GM12872 (cell line): ENCODE measurements at regions not wholly inside any gene's neighbourhood (a gene's known extent, or its start where the extent isn't known, plus 50 kb on each side); places are given as distances from the start of the nearest gene placed in this dataset.

ENCODE experiments used
- CTCF ChIP-seq: IDR thresholded peaks from 3 replicates; pipeline ENCODE4 v1.5.1; 2011; ENCODE audit warnings: low read depth, mild to moderate bottlenecking, low read length, moderate library complexity; ENCODE audit not compliant: insufficient read depth

DNA sequence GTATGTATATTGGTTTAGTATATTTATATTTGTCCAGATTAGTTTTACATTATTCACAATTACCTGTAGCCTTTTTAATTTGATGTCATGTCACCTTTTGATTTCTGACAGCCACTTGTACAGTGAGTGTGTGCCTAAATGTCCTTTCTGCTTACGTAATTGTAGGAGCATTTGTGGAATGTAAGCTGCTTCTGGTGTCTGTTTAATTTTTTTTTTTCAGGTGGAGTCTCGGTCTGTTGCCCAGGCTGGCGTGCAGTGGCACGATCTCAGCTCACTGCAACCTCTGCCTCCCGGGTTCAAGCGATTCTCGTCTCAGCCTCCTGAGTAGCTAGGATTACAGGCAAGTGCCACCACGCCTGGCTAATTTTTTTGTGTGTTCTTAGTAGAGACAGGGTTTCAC lies 91.2 kb upstream of the XAGE2 start:
- TF ChIP-seq CTCF: no peak

GRCh38 chrX:52280812-52281211 lies 88.0 kb upstream of the XAGE2 start:
- no peak for TF ChIP-seq CTCF

DNA sequence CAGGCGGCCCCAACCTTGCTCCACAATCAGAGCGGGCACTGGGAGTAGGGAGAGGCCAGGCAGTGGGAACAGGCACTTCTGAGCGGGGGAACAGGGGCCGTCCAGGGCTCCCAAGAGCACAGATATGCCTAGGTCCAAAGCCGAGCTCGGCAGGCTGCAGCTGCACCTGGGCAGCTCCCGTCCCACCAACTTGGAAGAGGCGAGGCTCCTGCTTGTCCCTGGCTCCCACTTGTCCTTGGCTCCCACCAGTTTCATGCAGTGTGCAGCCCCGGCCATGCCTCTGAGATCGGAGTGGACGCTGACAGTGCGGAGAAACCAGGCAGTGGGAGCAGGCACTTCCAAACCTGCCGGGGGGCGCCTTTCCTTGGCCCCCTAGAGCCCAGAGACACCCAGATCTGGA lies 84.0 kb upstream of the XAGE2 start:
- TF ChIP-seq CTCF: no peak
